PC-9 (cell line): ENCODE measurements at regions not wholly inside any gene's neighbourhood (a gene's known extent, or its start where the extent isn't known, plus 50 kb on each side); places are given as distances from the start of the nearest gene placed in this dataset.

Experiments used
- BruUV-seq: library from RNA; stranded (reverse); fragments of 400-500 nt; replicated peaks from 2 replicates; lab custom pipeline; 2021; lab: Mats Ljungman, UMichigan
- CTCF ChIA-PET: fragments of 300-600 bp; sonication (Branson Sonifier 250); formaldehyde crosslinking; loops from one replicate; lab custom pipeline; 2022; ENCODE audit warnings: antibody characterized with exemption; lab: Charles Lee
- POLR2A ChIA-PET: fragments of 300-600 bp; sonication (Branson Sonifier 250); formaldehyde crosslinking; loops from one replicate; lab custom pipeline; 2022; ENCODE audit warnings: antibody characterized with exemption; ENCODE audit not compliant: unreplicated experiment; lab: Charles Lee
- DNase-seq, 2 experiments: peaks; one replicate each; pipeline versions ENCODE4 v3.0.0 to v3.0.0-alpha.2; 2015 to 2022; ENCODE audit warnings: mixed read lengths in 1 of 2
- H2AFZ ChIP-seq: fragments of 200-600 bp; sonication (generic); 2 replicates; pipeline ENCODE4 v1.8.1; 2017; ENCODE audit warnings: antibody characterized with exemption
- H3F3A ChIP-seq: fragments of 200-600 bp; sonication (generic); 2 replicates; pipeline ENCODE4 v1.8.1; 2017; ENCODE audit warnings: antibody characterized with exemption, mild to moderate bottlenecking, low read depth; ENCODE audit not compliant: insufficient read depth
- H3K27ac ChIP-seq: fragments of 200-600 bp; sonication (generic); 2 replicates; pipeline ENCODE4 v1.6.1; 2016; ENCODE audit warnings: mixed run types
- H3K27me3 ChIP-seq: fragments of 200-600 bp; sonication (generic); 2 replicates; pipeline ENCODE4 v1.6.1; 2016; ENCODE audit warnings: low read depth, mixed run types; ENCODE audit not compliant: insufficient read depth
- H3K36me3 ChIP-seq: fragments of 200-600 bp; sonication (generic); 2 replicates; pipeline ENCODE4 v1.6.1; 2016; ENCODE audit warnings: low read depth, mixed run types
- H3K4me1 ChIP-seq: fragments of 200-600 bp; sonication (generic); replicated peaks from 2 replicates; pipeline ENCODE4 v1.6.1; 2016; ENCODE audit warnings: mixed run types; ENCODE audit not compliant: insufficient read depth
- H3K4me2 ChIP-seq: fragments of 200-600 bp; sonication (generic); 2 replicates; pipeline ENCODE4 v1.6.1; 2017; ENCODE audit warnings: mixed run types
- H3K4me3 ChIP-seq: fragments of 200-600 bp; sonication (generic); 2 replicates; pipeline ENCODE4 v1.6.1; 2016; ENCODE audit warnings: mixed run types
- H3K79me2 ChIP-seq: fragments of 200-600 bp; sonication (generic); 2 replicates; pipeline ENCODE4 v1.6.1; 2017; ENCODE audit warnings: low read depth, mixed run types
- H3K9me2 ChIP-seq: fragments of 200-600 bp; sonication (generic); 2 replicates; pipeline ENCODE4 v1.8.1; 2017; ENCODE audit warnings: mild to moderate bottlenecking; ENCODE audit not compliant: insufficient read depth
- H3K9me3 ChIP-seq: fragments of 200-600 bp; sonication (generic); 2 replicates; pipeline ENCODE4 v1.8.1; 2016; ENCODE audit warnings: low read depth; ENCODE audit not compliant: insufficient read depth
- H4K20me1 ChIP-seq: fragments of 200-600 bp; sonication (generic); 2 replicates; pipeline ENCODE4 v1.8.1; 2017; ENCODE audit not compliant: insufficient read depth
- EZH2 ChIP-seq: fragments of 200-600 bp; sonication (generic); IDR thresholded peaks from 2 replicates; pipeline ENCODE4 v1.8.0; 2017; ENCODE audit warnings: antibody characterized with exemption, low read depth
- intact Hi-C: fragments of 100-400 bp; cut with micrococcal nuclease; formaldehyde crosslinking; loops from one replicate; pipeline ENCODE4 v1.10.0; 2022; ENCODE audit not compliant: unreplicated experiment
- TF ChIP-seq, protein P1 (sequence below): fragments of 200-600 bp; sonication (generic); conservative IDR thresholded peaks from 2 replicates; pipeline ENCODE4 v1.6.1; 2017; ENCODE audit warnings: mixed run types, antibody characterized with exemption, mild to moderate bottlenecking, moderate library complexity

DNA sequence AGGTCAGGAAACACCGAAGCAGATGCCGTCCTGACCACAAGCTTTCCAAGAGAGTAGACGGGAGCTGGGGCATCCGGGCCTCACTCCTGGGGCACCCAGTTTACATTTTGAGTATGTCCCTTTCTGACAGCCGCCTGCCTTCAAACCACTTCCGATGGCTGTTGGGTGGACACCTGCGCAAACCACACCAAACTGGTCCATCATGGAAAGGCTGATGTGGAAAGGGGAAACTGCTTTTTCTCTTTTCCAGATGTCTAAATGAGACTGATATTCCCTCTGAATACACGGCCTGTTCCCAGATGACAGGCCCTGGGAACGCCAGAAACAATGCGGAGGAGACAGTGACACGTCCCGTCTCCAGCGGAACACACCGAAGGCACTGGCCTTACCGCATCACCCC lies 290.0 kb upstream of the SALL3 start:
- no TSS peak for BruUV-seq
- CTCF ChIA-PET = no interaction called here
- H4K20me1 ChIP-seq = no peaks in the 10 kb centered on the region

DNA sequence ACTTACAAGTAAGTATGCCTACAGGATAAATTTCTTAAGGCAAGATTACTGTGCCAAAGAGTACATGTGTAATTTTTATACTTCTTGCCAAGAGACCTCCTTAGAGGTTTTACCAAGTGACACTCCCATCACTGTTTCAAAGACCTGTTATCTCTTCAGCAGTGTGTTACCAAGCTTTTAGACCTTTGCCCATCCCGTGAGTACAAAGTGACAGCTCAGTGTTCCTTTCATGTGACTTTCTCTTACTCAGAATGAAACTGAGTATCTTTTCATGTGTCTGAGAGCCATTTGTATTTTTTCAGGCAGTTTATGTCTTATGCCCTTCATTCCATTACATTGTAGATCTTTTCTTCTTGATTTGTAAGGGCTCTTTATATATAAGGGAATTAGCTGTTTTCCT lies 287.5 kb upstream of the SALL3 start:
- BruUV-seq = no TSS peak
- H3K4me3 ChIP-seq = no peak overlapping the region
- H2AFZ ChIP-seq = no peak overlapping the region
- no peaks in the 10 kb centered on the region for H4K20me1 ChIP-seq
- intact Hi-C loops = no loop called here
- no peaks in the 10 kb centered on the region for H3K9me3 ChIP-seq
- peaks cover 95% of the 10 kb centered on the region for H3K27me3 ChIP-seq
- no peaks in the 10 kb centered on the region for H3F3A ChIP-seq
- H3K9me2 ChIP-seq = no peaks in the 10 kb centered on the region
- H3K4me2 ChIP-seq = no peak overlapping the region
- CTCF ChIA-PET = no interaction called here
- no peaks in the 10 kb centered on the region for H3K36me3 ChIP-seq
- TF ChIP-seq, protein P1, sequence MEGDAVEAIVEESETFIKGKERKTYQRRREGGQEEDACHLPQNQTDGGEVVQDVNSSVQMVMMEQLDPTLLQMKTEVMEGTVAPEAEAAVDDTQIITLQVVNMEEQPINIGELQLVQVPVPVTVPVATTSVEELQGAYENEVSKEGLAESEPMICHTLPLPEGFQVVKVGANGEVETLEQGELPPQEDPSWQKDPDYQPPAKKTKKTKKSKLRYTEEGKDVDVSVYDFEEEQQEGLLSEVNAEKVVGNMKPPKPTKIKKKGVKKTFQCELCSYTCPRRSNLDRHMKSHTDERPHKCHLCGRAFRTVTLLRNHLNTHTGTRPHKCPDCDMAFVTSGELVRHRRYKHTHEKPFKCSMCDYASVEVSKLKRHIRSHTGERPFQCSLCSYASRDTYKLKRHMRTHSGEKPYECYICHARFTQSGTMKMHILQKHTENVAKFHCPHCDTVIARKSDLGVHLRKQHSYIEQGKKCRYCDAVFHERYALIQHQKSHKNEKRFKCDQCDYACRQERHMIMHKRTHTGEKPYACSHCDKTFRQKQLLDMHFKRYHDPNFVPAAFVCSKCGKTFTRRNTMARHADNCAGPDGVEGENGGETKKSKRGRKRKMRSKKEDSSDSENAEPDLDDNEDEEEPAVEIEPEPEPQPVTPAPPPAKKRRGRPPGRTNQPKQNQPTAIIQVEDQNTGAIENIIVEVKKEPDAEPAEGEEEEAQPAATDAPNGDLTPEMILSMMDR = no peak
- TF ChIP-seq EZH2 = no peak
- no peak overlapping the region for H3K27ac ChIP-seq
- H3K4me1 ChIP-seq = no peaks in the 10 kb centered on the region
- POLR2A ChIA-PET = no interaction called here
- DNase-seq = no peak
- H3K79me2 ChIP-seq = no peaks in the 10 kb centered on the region

More for the DNA sequence above, 290.0 kb upstream of the SALL3 start:
- TF ChIP-seq, protein P1 = no peak
- no peak for TF ChIP-seq EZH2
- H3K9me2 ChIP-seq = no peaks in the 10 kb centered on the region
- no peaks in the 10 kb centered on the region for H3K36me3 ChIP-seq
- H3F3A ChIP-seq = no peaks in the 10 kb centered on the region
- POLR2A ChIA-PET = no interaction called here
- H3K4me2 ChIP-seq = no peak overlapping the region
- no peak overlapping the region for H3K4me3 ChIP-seq
- no peaks in the 10 kb centered on the region for H3K4me1 ChIP-seq
- H3K79me2 ChIP-seq = no peaks in the 10 kb centered on the region
- no peak overlapping the region for H2AFZ ChIP-seq
- intact Hi-C loops = no loop called here
- no peaks in the 10 kb centered on the region for H3K9me3 ChIP-seq
- DNase-seq = no peak
- no peak overlapping the region for H3K27ac ChIP-seq
- H3K27me3 ChIP-seq = peaks cover 98% of the 10 kb centered on the region

DNA sequence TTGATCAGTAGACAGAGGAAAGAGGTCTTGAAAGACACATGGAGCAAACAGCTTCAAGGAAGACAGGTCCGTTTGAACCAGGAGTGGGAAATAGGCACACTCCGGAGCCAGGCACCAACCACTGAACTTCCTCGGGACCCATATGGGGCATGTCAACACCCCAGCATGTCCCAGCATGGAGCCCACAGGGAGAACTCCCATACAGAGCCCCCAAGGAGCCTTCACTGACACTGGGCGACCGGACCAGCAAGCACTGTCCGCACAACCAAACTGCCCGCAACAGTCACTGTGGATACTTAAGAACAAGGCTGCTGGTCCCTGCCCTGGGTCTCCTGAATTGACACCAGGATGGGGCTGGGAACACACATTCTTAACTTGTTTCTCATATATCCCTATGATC lies 286.2 kb upstream of the SALL3 start:
- no peak for DNase-seq
- ChIA-PET CTCF (no interaction called here), POLR2A (no interaction called here)
- Histone ChIP-seq H3K79me2 (no peaks in the 10 kb centered on the region), H3K4me2 (no peak overlapping the region), H3K27ac (no peak overlapping the region), H3K27me3 (peaks cover 95% of the 10 kb centered on the region), H3F3A (no peaks in the 10 kb centered on the region), H3K9me3 (no peaks in the 10 kb centered on the region), H3K4me3 (no peak overlapping the region), H4K20me1 (no peaks in the 10 kb centered on the region), H3K36me3 (no peaks in the 10 kb centered on the region), H3K4me1 (no peaks in the 10 kb centered on the region), H2AFZ (no peak overlapping the region), H3K9me2 (no peaks in the 10 kb centered on the region)
- intact Hi-C loops = no loop called here
- no TSS peak for BruUV-seq
- TF ChIP-seq, protein P1 = no peak
- TF ChIP-seq EZH2 = no peak
